ENCODE measurements at regions not wholly inside any gene's neighbourhood (a gene's known extent, or its start where the extent isn't known, plus 50 kb on each side); places are given as distances from the start of the nearest gene placed in this dataset.

DNA sequence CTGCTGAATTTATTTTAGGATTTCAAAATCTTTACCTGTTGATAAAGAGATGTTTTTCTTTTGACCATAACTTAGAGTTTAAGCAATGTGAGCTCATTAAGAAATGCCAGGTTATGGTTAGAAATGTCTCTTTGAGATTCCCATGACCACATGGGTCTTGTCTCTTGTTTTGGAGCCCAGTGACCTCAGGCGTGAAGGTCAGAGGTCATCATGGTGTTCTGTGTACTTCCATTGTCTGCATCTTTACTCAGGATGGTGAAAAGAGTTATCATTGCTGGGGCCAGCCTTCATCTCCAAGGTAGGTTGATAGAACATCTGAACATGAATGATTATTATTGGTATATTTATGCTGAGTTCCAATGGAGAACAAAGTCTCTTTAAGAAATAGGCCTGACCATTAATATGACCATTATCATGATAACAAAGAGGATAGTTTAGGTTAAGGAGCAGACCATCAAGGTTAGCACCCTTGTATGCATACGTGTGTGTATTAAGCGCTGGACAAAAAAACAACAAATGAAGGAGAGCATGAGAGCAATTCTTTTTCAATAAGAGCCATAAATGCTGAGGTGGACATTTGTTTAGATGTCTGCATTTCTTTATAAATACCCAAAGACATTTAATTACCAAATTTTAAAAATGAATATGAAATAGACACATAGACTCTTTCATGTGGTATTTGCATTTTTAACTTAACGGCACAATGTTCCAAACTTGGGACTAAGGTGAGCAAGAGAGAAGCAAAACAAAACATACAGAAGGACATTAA lies 120.6 kb upstream of the PAQR3 start:
- TF ChIP-seq, protein P1, sequence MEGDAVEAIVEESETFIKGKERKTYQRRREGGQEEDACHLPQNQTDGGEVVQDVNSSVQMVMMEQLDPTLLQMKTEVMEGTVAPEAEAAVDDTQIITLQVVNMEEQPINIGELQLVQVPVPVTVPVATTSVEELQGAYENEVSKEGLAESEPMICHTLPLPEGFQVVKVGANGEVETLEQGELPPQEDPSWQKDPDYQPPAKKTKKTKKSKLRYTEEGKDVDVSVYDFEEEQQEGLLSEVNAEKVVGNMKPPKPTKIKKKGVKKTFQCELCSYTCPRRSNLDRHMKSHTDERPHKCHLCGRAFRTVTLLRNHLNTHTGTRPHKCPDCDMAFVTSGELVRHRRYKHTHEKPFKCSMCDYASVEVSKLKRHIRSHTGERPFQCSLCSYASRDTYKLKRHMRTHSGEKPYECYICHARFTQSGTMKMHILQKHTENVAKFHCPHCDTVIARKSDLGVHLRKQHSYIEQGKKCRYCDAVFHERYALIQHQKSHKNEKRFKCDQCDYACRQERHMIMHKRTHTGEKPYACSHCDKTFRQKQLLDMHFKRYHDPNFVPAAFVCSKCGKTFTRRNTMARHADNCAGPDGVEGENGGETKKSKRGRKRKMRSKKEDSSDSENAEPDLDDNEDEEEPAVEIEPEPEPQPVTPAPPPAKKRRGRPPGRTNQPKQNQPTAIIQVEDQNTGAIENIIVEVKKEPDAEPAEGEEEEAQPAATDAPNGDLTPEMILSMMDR (conservative IDR thresholded peaks at IDR 0.05; ENCODE audit: low read length), result no peak
- no peak for TF ChIP-seq EZH2phosphoT487 (IDR thresholded peaks at IDR 0.05; ENCODE audit: borderline replicate concordance, low read depth, low read length)

All from OCI-LY7 (cell line).